ENCODE measurements at regions not wholly inside any gene's neighbourhood (a gene's known extent, or its start where the extent isn't known, plus 50 kb on each side); places are given as distances from the start of the nearest gene placed in this dataset.

- Histone ChIP-seq H3K4me3 (ENCODE audit: low read length) (no peak overlapping the region), H3F3A (ENCODE audit: control insufficient read depth, insufficient read depth) (no peaks in the 10 kb centered on the region), H3K9me3 (ENCODE audit: control insufficient read depth, insufficient read depth, low read length) (no peaks in the 10 kb centered on the region; the same call in 1 of the 2 replicates), H3K4me2 (ENCODE audit: low read length) (no peak overlapping the region), H3K9me2 (replicated peaks; ENCODE audit: control insufficient read depth, low read length) (no peaks in the 10 kb centered on the region), H3K27me3 (ENCODE audit: control insufficient read depth, low read length) (no peaks in the 10 kb centered on the region), H3K27ac (ENCODE audit: low read depth, low read length) (no peak overlapping the region), H4K20me1 (ENCODE audit: control insufficient read depth, insufficient read depth, low read depth, low read length) (no peaks in the 10 kb centered on the region), H3K79me2 (ENCODE audit: control insufficient read depth, low read length) (no peaks in the 10 kb centered on the region), H3K4me1 (ENCODE audit: control insufficient read depth, low read length) (no peaks in the 10 kb centered on the region), H3K36me3 (ENCODE audit: control insufficient read depth, low read length) (no peaks in the 10 kb centered on the region)
- TF ChIP-seq EZH2phosphoT487 (IDR thresholded peaks at IDR 0.05; ENCODE audit: borderline replicate concordance, low read length): no peak
- no peak for TF ChIP-seq CTCF (IDR thresholded peaks at IDR 0.05; ENCODE audit: low read depth, low read length, poor library complexity, severe bottlenecking)
Measured at GRCh38 chr2:5528706-5529105, 163.5 kb upstream of the SOX11 start.

DNA sequence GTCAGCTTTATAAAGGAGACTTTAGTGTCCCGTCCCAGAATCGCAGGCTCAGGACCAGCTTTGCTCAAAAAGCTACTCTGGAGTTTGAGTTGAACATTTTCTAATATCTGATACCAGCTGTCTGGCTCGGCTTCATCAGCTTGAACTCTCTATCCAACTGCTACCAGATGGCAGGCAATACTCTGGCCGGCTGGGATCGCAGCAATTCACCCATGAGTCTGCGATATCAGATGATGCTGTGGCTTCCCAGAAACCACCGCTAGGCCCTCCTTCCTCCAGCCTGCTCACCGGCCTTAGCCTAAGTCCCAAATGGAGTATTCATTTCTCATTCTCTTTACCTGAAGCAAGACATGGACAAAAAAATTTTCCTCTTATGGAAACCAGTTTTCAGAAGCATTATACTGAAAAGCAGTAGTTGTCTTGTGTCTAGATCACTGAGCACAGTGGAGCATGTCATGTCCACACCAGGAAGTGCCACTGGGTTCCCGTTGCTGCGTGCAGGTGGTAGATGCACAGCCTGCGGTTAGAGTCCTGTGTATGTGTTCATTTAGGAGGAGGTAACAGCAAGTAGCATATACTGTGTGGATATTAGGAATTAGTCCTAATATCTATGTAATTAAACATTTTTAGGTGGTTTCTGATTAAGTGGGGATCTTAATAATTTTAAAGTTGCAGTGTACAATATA is 162.0 kb upstream of the SOX11 start:
- H3F3A ChIP-seq (ENCODE audit: control insufficient read depth, insufficient read depth): no peaks in the 10 kb centered on the region
- H4K20me1 ChIP-seq (ENCODE audit: control insufficient read depth, insufficient read depth, low read depth, low read length): no peaks in the 10 kb centered on the region
- no peaks in the 10 kb centered on the region for H3K27me3 ChIP-seq (ENCODE audit: control insufficient read depth, low read length)
- no peaks in the 10 kb centered on the region; the same call in 1 of the 2 replicates for H3K9me3 ChIP-seq (ENCODE audit: control insufficient read depth, insufficient read depth, low read length)
- H3K27ac ChIP-seq (ENCODE audit: low read depth, low read length): no peak overlapping the region
- no peaks in the 10 kb centered on the region for H3K4me1 ChIP-seq (ENCODE audit: control insufficient read depth, low read length)
- H3K79me2 ChIP-seq (ENCODE audit: control insufficient read depth, low read length): no peaks in the 10 kb centered on the region
- no peak overlapping the region for H3K4me2 ChIP-seq (ENCODE audit: low read length)
- H3K4me3 ChIP-seq (ENCODE audit: low read length): no peak overlapping the region
- H3K36me3 ChIP-seq (ENCODE audit: control insufficient read depth, low read length): no peaks in the 10 kb centered on the region
- H3K9me2 ChIP-seq (replicated peaks; ENCODE audit: control insufficient read depth, low read length): no peaks in the 10 kb centered on the region
- no peak for TF ChIP-seq EZH2phosphoT487 (IDR thresholded peaks at IDR 0.05; ENCODE audit: borderline replicate concordance, low read length)
- TF ChIP-seq CTCF (IDR thresholded peaks at IDR 0.05; ENCODE audit: low read depth, low read length, poor library complexity, severe bottlenecking): no peak

DNA sequence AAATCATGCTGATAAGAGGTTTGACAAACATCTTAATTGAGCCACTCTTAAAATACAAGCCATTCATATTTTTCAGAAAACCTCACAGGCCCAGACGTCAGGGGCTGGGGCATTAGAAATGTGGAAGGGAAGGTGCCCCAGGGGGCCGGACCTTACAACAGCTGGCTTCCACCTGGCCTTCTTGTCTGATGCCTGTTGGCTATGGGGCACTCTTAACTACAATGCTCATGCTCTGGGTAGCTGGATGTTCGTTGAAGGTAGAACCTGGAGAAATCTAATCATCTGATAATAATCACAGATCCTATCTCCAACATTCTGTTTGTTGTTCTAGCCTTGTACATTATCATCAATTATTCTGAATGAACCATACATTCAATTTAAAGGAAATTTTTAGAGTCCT is 156.9 kb upstream of the SOX11 start:
- H3K4me2 ChIP-seq (ENCODE audit: low read length): no peak overlapping the region
- no peaks in the 10 kb centered on the region for H3K27me3 ChIP-seq (ENCODE audit: control insufficient read depth, low read length)
- no peak overlapping the region for H3K4me3 ChIP-seq (ENCODE audit: low read length)
- H3K9me3 ChIP-seq (ENCODE audit: control insufficient read depth, insufficient read depth, low read length): no peaks in the 10 kb centered on the region; the same call in 1 of the 2 replicates
- H3K36me3 ChIP-seq (ENCODE audit: control insufficient read depth, low read length): no peaks in the 10 kb centered on the region
- no peaks in the 10 kb centered on the region for H4K20me1 ChIP-seq (ENCODE audit: control insufficient read depth, insufficient read depth, low read depth, low read length)
- no peak overlapping the region for H3K27ac ChIP-seq (ENCODE audit: low read depth, low read length)
- H3F3A ChIP-seq (ENCODE audit: control insufficient read depth, insufficient read depth): no peaks in the 10 kb centered on the region
- H3K79me2 ChIP-seq (ENCODE audit: control insufficient read depth, low read length): no peaks in the 10 kb centered on the region
- no peaks in the 10 kb centered on the region for H3K4me1 ChIP-seq (ENCODE audit: control insufficient read depth, low read length)
- no peak for TF ChIP-seq CTCF (IDR thresholded peaks at IDR 0.05; ENCODE audit: low read depth, low read length, poor library complexity, severe bottlenecking)
- no peak for TF ChIP-seq EZH2phosphoT487 (IDR thresholded peaks at IDR 0.05; ENCODE audit: borderline replicate concordance, low read length)
- H3K9me2 ChIP-seq (replicated peaks; ENCODE audit: control insufficient read depth, low read length): no peaks in the 10 kb centered on the region
